ENCODE measurements at regions not wholly inside any gene's neighbourhood (a gene's known extent, or its start where the extent isn't known, plus 50 kb on each side); places are given as distances from the start of the nearest gene placed in this dataset.

GRCh38 chr1:234925440-234926263, 203.0 kb downstream of the TOMM20 start (continued):
- no peak for TF ChIP-seq ZBTB44 (CRISPR knock-in tag; IDR thresholded peaks at IDR 0.05)
- TF ChIP-seq, protein P1, sequence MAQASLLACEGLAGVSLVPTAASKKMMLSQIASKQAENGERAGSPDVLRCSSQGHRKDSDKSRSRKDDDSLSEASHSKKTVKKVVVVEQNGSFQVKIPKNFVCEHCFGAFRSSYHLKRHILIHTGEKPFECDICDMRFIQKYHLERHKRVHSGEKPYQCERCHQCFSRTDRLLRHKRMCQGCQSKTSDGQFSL (CRISPR knock-in tag; IDR thresholded peaks at IDR 0.05), result no peak
- TF ChIP-seq ZNF33B (CRISPR knock-in tag; IDR thresholded peaks at IDR 0.05), result no peak
- 0 out of 2 replicates have a peak, but pooled peaks have one; percentile 37 for TF ChIP-seq ZMYM3 (CRISPR knock-in tag; IDR thresholded peaks at IDR 0.05)
- TF ChIP-seq TEAD2 (CRISPR knock-in tag; IDR thresholded peaks at IDR 0.05), result no peak
- TF ChIP-seq PTBP1 (IDR thresholded peaks at IDR 0.05; ENCODE audit: low read depth, low read length, poor library complexity, severe bottlenecking), result no peak
- TF ChIP-seq SAP130 (CRISPR knock-in tag; IDR thresholded peaks at IDR 0.05; ENCODE audit: low read depth), result peak; percentile 40; the same call in 1 of the 2 replicates
- TF ChIP-seq DMAP1 (CRISPR knock-in tag; IDR thresholded peaks at IDR 0.05), result no peak
- TF ChIP-seq ZNF318 (CRISPR knock-in tag; IDR thresholded peaks at IDR 0.05), result no peak
- no peak for TF ChIP-seq ADNP (CRISPR knock-in tag; IDR thresholded peaks at IDR 0.05)
- TF ChIP-seq REL (CRISPR knock-in tag; conservative IDR thresholded peaks at IDR 0.05), result no peak
- TF ChIP-seq NFIC (IDR thresholded peaks at IDR 0.05; ENCODE audit: low read length), result peak; percentile 28; the same call in 1 of the 2 replicates
- TF ChIP-seq GATAD2A (CRISPR knock-in tag; IDR thresholded peaks at IDR 0.05), result 0 out of 2 replicates have a peak, but pooled peaks have one; percentile 22
- TF ChIP-seq ATF7 (IDR thresholded peaks at IDR 0.05), result no peak
- no peak for TF ChIP-seq ATF7 (CRISPR knock-in tag; IDR thresholded peaks at IDR 0.05)
- TF ChIP-seq MBD4 (IDR thresholded peaks at IDR 0.05; ENCODE audit: borderline replicate concordance, low read length), result no peak
- TF ChIP-seq FOXP4 (CRISPR knock-in tag; IDR thresholded peaks at IDR 0.05), result peak; percentile 42; the same call in 1 of the 2 replicates
- TF ChIP-seq RORA (CRISPR knock-in tag; IDR thresholded peaks at IDR 0.05), result no peak
- TF ChIP-seq NCOA2 (CRISPR knock-in tag; IDR thresholded peaks at IDR 0.05), result no peak
